Stimulated activated naive CD8-positive, alpha-beta T cell treated with anti-CD3 and anti-CD28 coated beads, Interleukin-15, amount 100 ng/mL, for 72 hours (primary cell): ENCODE measurements at regions not wholly inside any gene's neighbourhood (a gene's known extent, or its start where the extent isn't known, plus 50 kb on each side); places are given as distances from the start of the nearest gene placed in this dataset.

Source experiments
- ATAC-seq: fragments of 150-1000 bp; cut with Tn5 transposase; 2 replicates; pipeline ENCODE4 v1.10.0; 2021; ENCODE audit warnings: mild to moderate bottlenecking, moderate library complexity
- DNase-seq, 2 donors: peaks; one replicate each; pipeline ENCODE4 v3.0.0; 2021 to 2022
- H3K27ac Mint-ChIP-seq, 2 donors: one replicate each; pipeline ENCODE4 v1.8.0; 2022; ENCODE audit warnings: mild to moderate bottlenecking in 2 of 2, mixed read lengths in 2 of 2, moderate library complexity in 2 of 2
- H3K27me3 Mint-ChIP-seq: one replicate; pipeline ENCODE4 v1.8.0; 2022; ENCODE audit warnings: mixed read lengths
- H3K4me1 Mint-ChIP-seq: one replicate; pipeline ENCODE4 v1.8.0; 2022; ENCODE audit warnings: mild to moderate bottlenecking, mixed read lengths
- H3K4me3 Mint-ChIP-seq, 2 donors: one replicate each; pipeline ENCODE4 v1.8.0; 2022; ENCODE audit warnings: mild to moderate bottlenecking in 2 of 2, mixed read lengths in 2 of 2, moderate library complexity in 1 of 2
- H3K9me3 Mint-ChIP-seq, 2 donors: one replicate each; pipeline ENCODE4 v1.8.0; 2022; ENCODE audit warnings: mixed read lengths in 2 of 2

- DNase-seq (no peak), ATAC-seq (no peak)
- Mint-ChIP-seq H3K9me3 (no peaks in the 10 kb centered on the region), H3K4me3 (no peak overlapping the region), H3K27me3 (peaks cover 6% of the 10 kb centered on the region), H3K27ac (no peak overlapping the region), H3K4me1 (peaks cover 6% of the 10 kb centered on the region)
These were observed 60.3 kb downstream of the EOMES start for GRCh38 chr3:27661797-27662196.

DNA sequence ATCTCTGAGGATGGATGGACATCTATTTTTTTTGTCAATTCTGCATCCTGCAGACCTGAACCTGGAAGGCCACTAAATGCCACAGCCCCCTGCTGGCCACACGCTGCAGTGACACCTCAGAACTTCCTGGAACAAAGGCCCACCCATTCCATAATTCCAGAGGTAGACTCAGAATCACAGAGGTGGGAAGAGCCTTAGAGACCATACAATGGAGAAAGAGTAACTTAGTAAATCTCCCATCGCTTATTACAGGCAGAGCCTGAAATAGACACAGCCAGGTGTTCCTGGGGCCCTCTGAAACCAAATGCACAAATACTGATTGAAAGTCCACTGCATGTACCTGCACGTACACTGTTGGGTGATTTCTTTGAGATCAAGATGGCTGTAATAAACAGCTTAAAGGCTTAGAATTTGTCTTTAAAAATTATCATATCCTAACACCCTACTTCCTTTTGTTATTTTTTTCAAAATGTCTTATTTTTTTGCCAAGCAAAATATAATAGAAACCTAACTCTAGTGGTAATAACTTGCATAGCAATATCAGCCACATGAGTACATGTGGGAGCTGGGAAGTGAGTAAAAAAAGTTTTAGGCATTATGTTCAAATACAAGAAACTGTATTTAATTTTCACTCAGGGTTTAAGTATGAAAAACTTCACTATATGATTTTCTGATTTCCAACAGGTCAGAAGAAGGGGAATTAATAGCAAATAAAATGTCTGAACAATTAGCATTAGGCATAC, 62.7 kb downstream of the EOMES start:
- ATAC-seq = peak; percentile 53
- no peaks in the 10 kb centered on the region for H3K9me3 Mint-ChIP-seq
- H3K4me3 Mint-ChIP-seq = no peak overlapping the region
- H3K4me1 Mint-ChIP-seq = no peaks in the 10 kb centered on the region
- peak; percentile 16 to 25 for DNase-seq
- H3K27ac Mint-ChIP-seq = no peak overlapping the region
- peaks cover 9% of the 10 kb centered on the region for H3K27me3 Mint-ChIP-seq

- Mint-ChIP-seq H3K27me3 (peaks cover 9% of the 10 kb centered on the region), H3K4me3 (no peak overlapping the region)
These were observed 63.4 kb downstream of the EOMES start for GRCh38 chr3:27658741-27659140.

DNA sequence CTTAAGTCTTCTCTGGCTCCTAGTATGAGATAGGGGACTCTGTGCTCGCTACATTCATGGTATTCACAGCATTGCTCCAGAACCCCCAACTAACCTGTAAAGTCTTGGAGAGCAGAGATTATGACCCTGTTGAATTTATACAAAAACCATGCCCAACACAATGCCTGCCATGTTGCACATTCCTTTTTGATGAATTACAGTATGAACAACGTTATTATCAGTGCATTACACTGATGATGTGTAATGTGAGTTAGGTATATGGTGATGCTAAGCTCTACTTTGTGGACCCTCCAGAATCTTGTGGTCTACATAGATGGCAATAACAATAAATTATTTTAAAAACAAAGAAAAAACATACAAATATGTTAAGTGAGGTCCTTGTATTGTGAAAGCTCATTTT, 64.3 kb downstream of the EOMES start:
- Mint-ChIP-seq H3K4me3 (no peak overlapping the region), H3K9me3 (no peaks in the 10 kb centered on the region), H3K27ac (no peak overlapping the region), H3K27me3 (peaks cover 15% of the 10 kb centered on the region), H3K4me1 (no peaks in the 10 kb centered on the region)
- DNase-seq (no peak), ATAC-seq (no peak)

More at GRCh38 chr3:27658741-27659140, 63.4 kb downstream of the EOMES start:
- no peaks in the 10 kb centered on the region for H3K9me3 Mint-ChIP-seq
- H3K4me1 Mint-ChIP-seq = no peaks in the 10 kb centered on the region
- DNase-seq (no peak), ATAC-seq (no peak)
- no peak overlapping the region for H3K27ac Mint-ChIP-seq

DNA sequence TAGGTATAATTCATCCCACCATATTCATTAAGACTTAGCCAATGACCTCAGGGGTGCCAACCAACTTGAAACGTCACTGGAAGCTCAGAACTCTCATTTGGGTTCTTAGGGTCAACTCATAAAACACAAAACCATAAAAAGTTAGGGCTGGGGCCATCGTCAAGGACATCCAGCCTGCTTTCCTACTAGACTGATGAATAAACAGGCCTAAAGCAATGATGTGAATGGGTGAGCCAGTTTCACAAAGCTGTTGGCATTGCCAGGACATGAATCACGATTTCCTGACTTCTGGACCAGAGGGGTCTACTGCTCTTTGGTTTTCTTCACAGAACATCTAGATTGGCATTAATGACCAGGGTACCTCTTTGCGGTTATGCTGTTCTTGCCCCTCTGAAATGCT, 64.7 kb downstream of the EOMES start:
- no peak for ATAC-seq

GRCh38 chr3:27656790-27657189, 65.3 kb downstream of the EOMES start:
- no peak overlapping the region for H3K4me3 Mint-ChIP-seq
- no peak overlapping the region for H3K27ac Mint-ChIP-seq
- ATAC-seq (no peak), DNase-seq (no peak)
- peaks cover 15% of the 10 kb centered on the region for H3K27me3 Mint-ChIP-seq
- H3K9me3 Mint-ChIP-seq = no peaks in the 10 kb centered on the region
- H3K4me1 Mint-ChIP-seq = no peaks in the 10 kb centered on the region

More for the DNA sequence above, 64.7 kb downstream of the EOMES start:
- H3K4me3 Mint-ChIP-seq = no peak overlapping the region
- H3K9me3 Mint-ChIP-seq = no peaks in the 10 kb centered on the region
- DNase-seq = no peak
- H3K27me3 Mint-ChIP-seq = peaks cover 15% of the 10 kb centered on the region
- no peak overlapping the region for H3K27ac Mint-ChIP-seq
- H3K4me1 Mint-ChIP-seq = no peaks in the 10 kb centered on the region

GRCh38 chr3:27655547-27655946, 66.6 kb downstream of the EOMES start:
- DNase-seq (no peak), ATAC-seq (no peak)
- peaks cover 15% of the 10 kb centered on the region for H3K27me3 Mint-ChIP-seq
- no peak overlapping the region for H3K27ac Mint-ChIP-seq
- H3K9me3 Mint-ChIP-seq = no peaks in the 10 kb centered on the region
- H3K4me1 Mint-ChIP-seq = no peaks in the 10 kb centered on the region
- no peak overlapping the region for H3K4me3 Mint-ChIP-seq

DNA sequence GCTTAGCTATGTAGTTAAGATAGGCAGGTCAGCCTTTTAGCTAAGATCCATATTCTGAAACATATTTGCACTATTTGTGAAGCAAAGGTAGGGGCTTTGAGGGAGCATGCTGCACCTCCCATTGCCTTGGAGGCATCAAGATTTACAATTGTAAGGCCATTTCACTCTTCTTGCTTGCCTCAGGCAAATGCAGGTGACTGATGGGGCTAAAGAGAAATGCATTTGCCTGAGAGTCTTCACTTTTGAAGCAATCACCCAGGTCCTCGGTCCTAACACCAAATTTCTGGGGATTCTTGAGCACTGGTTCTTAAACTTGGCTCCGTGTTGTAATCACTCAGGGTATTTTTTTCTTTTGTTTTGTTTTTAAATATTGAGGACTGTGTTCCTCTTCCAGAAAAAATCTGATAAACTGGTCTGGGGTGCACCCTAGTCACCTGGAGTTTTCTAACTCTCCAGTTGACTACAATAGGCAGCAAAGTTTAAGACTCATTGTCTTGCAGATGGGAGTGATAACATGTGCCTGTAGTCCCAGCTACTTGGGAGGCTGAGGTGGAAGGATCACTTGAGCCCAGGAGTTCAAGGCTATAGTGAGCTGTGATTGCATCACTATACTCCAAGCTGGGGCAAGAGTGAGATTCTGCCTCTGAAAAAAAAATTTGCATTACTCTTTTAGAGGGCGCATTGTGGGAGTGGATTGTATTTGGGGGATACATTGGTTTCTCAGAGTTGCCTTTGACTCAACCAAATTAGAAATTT, 68.1 kb downstream of the EOMES start:
- Mint-ChIP-seq H3K9me3 (no peaks in the 10 kb centered on the region), H3K27me3 (peaks cover 15% of the 10 kb centered on the region), H3K4me1 (no peaks in the 10 kb centered on the region), H3K27ac (no peak overlapping the region), H3K4me3 (no peak overlapping the region)
- ATAC-seq (no peak), DNase-seq (no peak)

- Mint-ChIP-seq H3K9me3 (no peaks in the 10 kb centered on the region), H3K27ac (no peak overlapping the region), H3K4me1 (no peaks in the 10 kb centered on the region), H3K4me3 (no peak overlapping the region), H3K27me3 (peaks cover 6% of the 10 kb centered on the region)
- ATAC-seq (no peak), DNase-seq (no peak)
These were observed 72.8 kb downstream of the EOMES start for GRCh38 chr3:27649277-27649676.

DNA sequence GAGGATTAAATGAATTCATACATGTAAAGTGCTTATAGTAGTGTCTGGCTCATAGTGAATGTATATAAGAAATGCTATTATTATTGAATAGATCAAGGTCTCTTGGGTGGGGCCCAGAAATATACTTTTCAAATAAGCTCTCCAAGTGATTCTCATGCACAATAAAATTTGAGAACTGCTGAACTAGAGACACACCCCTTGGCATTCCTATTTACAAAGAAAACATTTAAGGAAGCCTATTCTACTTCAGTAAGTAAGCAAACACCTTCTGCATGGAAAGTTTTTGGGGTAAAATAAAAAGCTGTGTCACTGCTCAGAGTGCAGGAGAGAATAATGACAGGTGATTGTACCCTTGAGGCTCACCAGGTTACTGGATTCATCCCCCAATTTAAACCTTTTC, 75.2 kb downstream of the EOMES start:
- no peak overlapping the region for H3K4me3 Mint-ChIP-seq
- H3K4me1 Mint-ChIP-seq = no peaks in the 10 kb centered on the region
- no peak for DNase-seq
- H3K9me3 Mint-ChIP-seq = no peaks in the 10 kb centered on the region
- no peak for ATAC-seq
- no peaks in the 10 kb centered on the region for H3K27me3 Mint-ChIP-seq
- H3K27ac Mint-ChIP-seq = no peak overlapping the region

GRCh38 chr3:27644941-27645340, 77.2 kb downstream of the EOMES start:
- Mint-ChIP-seq H3K9me3 (no peaks in the 10 kb centered on the region), H3K27me3 (no peaks in the 10 kb centered on the region), H3K4me3 (no peak overlapping the region), H3K4me1 (no peaks in the 10 kb centered on the region), H3K27ac (no peak overlapping the region)
- ATAC-seq = no peak
- no peak for DNase-seq

DNA sequence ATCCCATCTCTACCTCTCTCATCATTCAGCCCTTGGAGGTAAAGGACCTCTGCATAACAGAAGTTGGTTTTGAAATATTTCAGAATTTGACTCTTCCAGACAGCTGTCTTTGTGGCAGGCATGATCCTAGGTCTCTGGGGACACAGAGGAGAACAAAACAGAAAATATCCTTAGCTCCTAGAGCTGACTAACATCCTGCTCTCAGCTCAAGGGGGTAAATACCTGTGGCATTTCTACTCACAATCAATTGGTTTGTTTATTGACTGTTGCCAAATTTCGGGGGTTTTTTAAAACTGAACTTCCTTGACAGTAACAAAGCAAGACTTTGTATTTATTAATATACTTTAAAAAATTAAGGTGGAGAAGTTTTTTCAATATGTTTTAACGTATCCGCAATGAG, 78.8 kb downstream of the EOMES start:
- DNase-seq (no peak), ATAC-seq (no peak)
- Mint-ChIP-seq H3K9me3 (no peaks in the 10 kb centered on the region), H3K4me3 (no peak overlapping the region), H3K27ac (no peak overlapping the region), H3K27me3 (no peaks in the 10 kb centered on the region), H3K4me1 (peaks cover 13% of the 10 kb centered on the region)

GRCh38 chr3:27642796-27643195, 79.3 kb downstream of the EOMES start:
- H3K4me3 Mint-ChIP-seq = no peak overlapping the region
- no peak overlapping the region for H3K27ac Mint-ChIP-seq
- no peak for DNase-seq
- H3K4me1 Mint-ChIP-seq = peaks cover 13% of the 10 kb centered on the region
- H3K9me3 Mint-ChIP-seq = no peaks in the 10 kb centered on the region
- ATAC-seq = no peak
- H3K27me3 Mint-ChIP-seq = no peaks in the 10 kb centered on the region

GRCh38 chr3:27641888-27642601, 80.1 kb downstream of the EOMES start:
- no peak overlapping the region for H3K27ac Mint-ChIP-seq
- peaks cover 13% of the 10 kb centered on the region for H3K4me1 Mint-ChIP-seq
- H3K27me3 Mint-ChIP-seq = no peaks in the 10 kb centered on the region
- DNase-seq (no peak), ATAC-seq (no peak)
- H3K4me3 Mint-ChIP-seq = no peak overlapping the region
- H3K9me3 Mint-ChIP-seq = no peaks in the 10 kb centered on the region

GRCh38 chr3:27641271-27641800, 80.8 kb downstream of the EOMES start:
- H3K27ac Mint-ChIP-seq = no peak overlapping the region
- H3K9me3 Mint-ChIP-seq = no peaks in the 10 kb centered on the region
- ATAC-seq (no peak), DNase-seq (no peak)
- H3K27me3 Mint-ChIP-seq = no peaks in the 10 kb centered on the region
- peaks cover 13% of the 10 kb centered on the region for H3K4me1 Mint-ChIP-seq
- H3K4me3 Mint-ChIP-seq = no peak overlapping the region

DNA sequence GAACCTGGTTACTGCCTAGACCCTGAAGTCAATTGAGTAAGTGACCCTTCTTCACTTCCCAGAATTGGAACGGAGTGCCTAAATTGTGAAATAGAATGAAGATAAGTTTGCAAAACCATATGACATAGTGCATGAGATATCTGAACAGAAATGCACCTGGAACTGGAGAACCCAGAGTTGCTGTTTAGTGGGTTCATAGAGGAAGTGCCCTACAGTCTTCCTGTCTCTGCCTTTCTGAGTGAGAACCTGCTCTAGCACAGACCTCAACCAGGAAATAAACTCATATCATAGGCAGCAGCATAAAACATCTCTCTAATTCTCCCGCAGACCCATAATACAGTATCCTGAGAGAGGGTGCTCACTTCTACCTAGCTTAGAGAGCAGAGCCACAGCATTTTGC, 82.9 kb downstream of the EOMES start:
- DNase-seq (peak in 1 of 2 donors; percentile 2), ATAC-seq (peak; percentile 89)
- peak overlapping the region in 1 of 2 donors; percentile 51 for H3K4me3 Mint-ChIP-seq
- H3K9me3 Mint-ChIP-seq = no peaks in the 10 kb centered on the region
- H3K27me3 Mint-ChIP-seq = no peaks in the 10 kb centered on the region
- H3K27ac Mint-ChIP-seq = peak overlapping the region; percentile 69 to 72
- H3K4me1 Mint-ChIP-seq = peaks cover 13% of the 10 kb centered on the region
